Common myeloid progenitor, CD34-positive (primary cell): ENCODE measurements at regions not wholly inside any gene's neighbourhood (a gene's known extent, or its start where the extent isn't known, plus 50 kb on each side); places are given as distances from the start of the nearest gene placed in this dataset.
A peak's percentile ranks its signal among the peaks of the same experiment; 100 is the strongest.

Source experiments
- CTCF ChIA-PET: fragments of 350-600 bp; sonication (Branson Sonifier 250); formaldehyde crosslinking; loops from one replicate; lab custom pipeline; 2021; ENCODE audit warnings: antibody characterized with exemption; lab: Charles Lee
- POLR2A ChIA-PET: fragments of 350-600 bp; sonication (Branson Sonifier 250); formaldehyde crosslinking; loops from one replicate; lab custom pipeline; 2021; ENCODE audit warnings: antibody characterized with exemption; lab: Charles Lee
- DNase-seq, 3 donors: peaks; one replicate each; pipeline versions ENCODE4 v3.0.0 to v3.0.0-alpha.2; 2013
- H3K27ac ChIP-seq, 2 experiments: 1 replicate in 1 of 2; 2 replicates in 1 of 2; pipeline ENCODE4 v1.7.0; 2013; ENCODE audit warnings: inconsistent platforms in 2 of 2, low read length in 2 of 2, mild to moderate bottlenecking in 2 of 2, low read depth in 1 of 2, moderate library complexity in 1 of 2; ENCODE audit not compliant: severe bottlenecking in 2 of 2, insufficient read depth in 1 of 2, poor library complexity in 1 of 2
- H3K27me3 ChIP-seq, 5 experiments: replicated peaks in 2 of 5; 1 replicate in 3 of 5; 2 replicates in 2 of 5; pipeline versions ENCODE4 v1.6.1 to v1.7.0; 2013; ENCODE audit warnings: low read length in 4 of 5, mild to moderate bottlenecking in 2 of 5, moderate library complexity in 2 of 5, inconsistent platforms in 1 of 5; ENCODE audit not compliant: insufficient read depth in 5 of 5, control insufficient read depth in 4 of 5
- H3K36me3 ChIP-seq, 4 experiments: 1 replicate in 2 of 4; 2 replicates in 2 of 4; pipeline versions ENCODE4 v1.6.1 to v1.7.0; 2013; ENCODE audit warnings: low read length in 3 of 4, control low read depth in 1 of 4, mild to moderate bottlenecking in 1 of 4; ENCODE audit not compliant: control insufficient read depth in 4 of 4, insufficient read depth in 4 of 4
- H3K4me1 ChIP-seq, 4 experiments: 1 replicate in 3 of 4; 2 replicates in 1 of 4; pipeline versions ENCODE4 v1.6.1 to v1.7.1; 2013; ENCODE audit warnings: low read length in 3 of 4, mild to moderate bottlenecking in 3 of 4, control low read depth in 1 of 4, inconsistent platforms in 1 of 4, moderate library complexity in 1 of 4; ENCODE audit not compliant: control insufficient read depth in 4 of 4, insufficient read depth in 4 of 4; ENCODE audit errors: control extremely low read depth in 1 of 4
- H3K4me3 ChIP-seq, 7 experiments: 1 replicate in 4 of 7; 2 replicates in 3 of 7; pipeline versions ENCODE4 v1.5.1 to v1.7.0; 2013; ENCODE audit warnings: mild to moderate bottlenecking in 7 of 7, low read length in 6 of 7, moderate library complexity in 6 of 7, inconsistent platforms in 2 of 7, low read depth in 2 of 7, control low read depth in 1 of 7; ENCODE audit not compliant: insufficient read depth in 4 of 7, control insufficient read depth in 1 of 7; ENCODE audit errors: extremely low read depth in 1 of 7
- H3K9me3 ChIP-seq, 5 experiments: 1 replicate in 4 of 5; 2 replicates in 1 of 5; pipeline versions ENCODE4 v1.6.1 to v1.7.1; 2013; ENCODE audit warnings: low read length in 4 of 5, mild to moderate bottlenecking in 2 of 5, inconsistent platforms in 1 of 5, low read depth in 1 of 5, moderate library complexity in 1 of 5; ENCODE audit not compliant: control insufficient read depth in 4 of 5, insufficient read depth in 2 of 5; ENCODE audit errors: control extremely low read depth in 1 of 5
- WGBS: methylation state at CpG from one replicate; pipeline ENCODE4 v1.1.5; 2013; ENCODE audit not compliant: insufficient coverage; 5-methylcytosine and 5-hydroxymethylcytosine counted together

- no peaks in the 10 kb centered on the region for H3K36me3 ChIP-seq
- H3K4me1 ChIP-seq = peaks cover 0 to 7% (median 3%) of the 10 kb centered on the region in 4 experiments
- POLR2A ChIA-PET = no interaction called here
- CTCF ChIA-PET = no interaction called here
- no peak overlapping the region for H3K4me3 ChIP-seq
- H3K9me3 ChIP-seq = no peaks in the 10 kb centered on the region
- WGBS = 100% methylated on average over 1 of the region's 2 CpGs
- H3K27me3 ChIP-seq = no peaks in the 10 kb centered on the region
- H3K27ac ChIP-seq = no peak overlapping the region
- no peak for DNase-seq
These were observed 103.5 kb upstream of the HIVEP1 start for GRCh38 chr6:11908436-11909105.

- Histone ChIP-seq H3K27me3 (no peaks in the 10 kb centered on the region), H3K4me3 (no peak overlapping the region), H3K9me3 (peaks cover 0 to 1% (median 0%) of the 10 kb centered on the region in 5 experiments), H3K4me1 (peaks cover 0 to 10% (median 2%) of the 10 kb centered on the region in 4 experiments), H3K36me3 (no peaks in the 10 kb centered on the region), H3K27ac (no peak overlapping the region)
- DNase-seq = no peak
- WGBS = 100% methylated on average over 1 of the region's 2 CpGs
- POLR2A ChIA-PET = no interaction called here
- CTCF ChIA-PET = no interaction called here
These were observed 108.5 kb upstream of the HIVEP1 start for GRCh38 chr6:11903645-11904044.

- Histone ChIP-seq H3K27me3 (no peaks in the 10 kb centered on the region), H3K4me3 (no peak overlapping the region), H3K36me3 (no peaks in the 10 kb centered on the region), H3K4me1 (peaks cover 0 to 10% (median 2%) of the 10 kb centered on the region in 4 experiments), H3K27ac (no peak overlapping the region), H3K9me3 (peaks cover 0 to 1% (median 0%) of the 10 kb centered on the region in 5 experiments)
- DNase-seq = no peak
- POLR2A ChIA-PET = no interaction called here
- CTCF ChIA-PET = no interaction called here
- 100% methylated on average over 2 of the region's 2 CpGs for WGBS
These were observed 109.6 kb upstream of the HIVEP1 start for GRCh38 chr6:11902527-11902926.

GRCh38 chr6:11900662-11901598 is 111.2 kb upstream of the HIVEP1 start:
- peaks cover 0 to 7% (median 0%) of the 10 kb centered on the region in 5 experiments for H3K9me3 ChIP-seq
- POLR2A ChIA-PET = no interaction called here
- CTCF ChIA-PET = no interaction called here

GRCh38 chr6:11899645-11900044 is 112.5 kb upstream of the HIVEP1 start:
- ChIA-PET CTCF (interaction anchor here (0.6 kb wide), 1 partner anchor 485 kb away, joined by 3 read pairs; no protein-coding TSS in a partner anchor), POLR2A (no interaction called here)
- WGBS = 86% methylated on average over 1 of the region's 1 CpG

More at GRCh38 chr6:11900662-11901598, 111.2 kb upstream of the HIVEP1 start:
- H3K4me1 ChIP-seq = peaks cover 0 to 10% (median 2%) of the 10 kb centered on the region in 4 experiments
- peak; percentile 54 to 78 (median 67) for DNase-seq
- H3K27me3 ChIP-seq = no peaks in the 10 kb centered on the region
- H3K4me3 ChIP-seq = peak overlapping the region in 2 of 7 experiments; percentile 14 to 57
- H3K36me3 ChIP-seq = no peaks in the 10 kb centered on the region
- H3K27ac ChIP-seq = no peak overlapping the region
- WGBS = 72% methylated on average over 6 of the region's 14 CpGs

GRCh38 chr6:11894212-11894611 is 115.6 kb upstream of the ADTRP start:
- ChIA-PET POLR2A (no interaction called here), CTCF (interaction anchor here (1.3 kb wide), 1 partner anchor 27 kb away, joined by 3 read pairs; no protein-coding TSS in a partner anchor)
- Histone ChIP-seq H3K27me3 (no peaks in the 10 kb centered on the region), H3K36me3 (no peaks in the 10 kb centered on the region), H3K27ac (no peak overlapping the region), H3K4me1 (no peaks in the 10 kb centered on the region), H3K4me3 (no peak overlapping the region), H3K9me3 (peaks cover 0 to 8% (median 0%) of the 10 kb centered on the region in 5 experiments)
- DNase-seq = no peak
- WGBS = 100% methylated on average over 1 of the region's 1 CpG

More at GRCh38 chr6:11899645-11900044, 112.5 kb upstream of the HIVEP1 start:
- H3K36me3 ChIP-seq = no peaks in the 10 kb centered on the region
- H3K27me3 ChIP-seq = no peaks in the 10 kb centered on the region
- H3K4me1 ChIP-seq = peaks cover 0 to 10% (median 2%) of the 10 kb centered on the region in 4 experiments
- H3K9me3 ChIP-seq = peaks cover 0 to 7% (median 0%) of the 10 kb centered on the region in 5 experiments
- H3K27ac ChIP-seq = no peak overlapping the region
- H3K4me3 ChIP-seq = no peak overlapping the region
- DNase-seq = no peak
